ENCODE measurements at regions not wholly inside any gene's neighbourhood (a gene's known extent, or its start where the extent isn't known, plus 50 kb on each side); places are given as distances from the start of the nearest gene placed in this dataset.

DNA sequence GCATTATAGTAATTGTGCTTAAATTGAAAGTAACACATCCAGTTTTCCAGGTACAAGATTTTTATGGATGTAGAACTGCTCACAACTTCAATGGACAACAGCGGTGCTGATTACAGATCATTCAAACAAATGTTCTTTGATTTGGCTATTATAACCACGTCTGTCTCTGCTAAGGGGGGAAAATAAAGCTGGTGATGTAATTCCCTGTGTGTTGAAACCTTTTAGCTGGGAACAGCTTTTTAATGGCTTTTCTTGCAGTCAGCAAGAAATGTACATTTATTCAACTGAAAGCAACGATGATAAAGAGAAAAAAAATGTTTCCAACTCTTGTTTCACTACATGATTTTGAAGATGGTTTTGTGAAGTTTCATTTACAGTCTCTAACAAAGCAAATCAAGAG, 431.9 kb upstream of the AGTR1 start:
- ATAC-seq (ENCODE audit: poor library complexity) (no peak), DNase-seq (no peak)
- TF ChIP-seq, protein P1, sequence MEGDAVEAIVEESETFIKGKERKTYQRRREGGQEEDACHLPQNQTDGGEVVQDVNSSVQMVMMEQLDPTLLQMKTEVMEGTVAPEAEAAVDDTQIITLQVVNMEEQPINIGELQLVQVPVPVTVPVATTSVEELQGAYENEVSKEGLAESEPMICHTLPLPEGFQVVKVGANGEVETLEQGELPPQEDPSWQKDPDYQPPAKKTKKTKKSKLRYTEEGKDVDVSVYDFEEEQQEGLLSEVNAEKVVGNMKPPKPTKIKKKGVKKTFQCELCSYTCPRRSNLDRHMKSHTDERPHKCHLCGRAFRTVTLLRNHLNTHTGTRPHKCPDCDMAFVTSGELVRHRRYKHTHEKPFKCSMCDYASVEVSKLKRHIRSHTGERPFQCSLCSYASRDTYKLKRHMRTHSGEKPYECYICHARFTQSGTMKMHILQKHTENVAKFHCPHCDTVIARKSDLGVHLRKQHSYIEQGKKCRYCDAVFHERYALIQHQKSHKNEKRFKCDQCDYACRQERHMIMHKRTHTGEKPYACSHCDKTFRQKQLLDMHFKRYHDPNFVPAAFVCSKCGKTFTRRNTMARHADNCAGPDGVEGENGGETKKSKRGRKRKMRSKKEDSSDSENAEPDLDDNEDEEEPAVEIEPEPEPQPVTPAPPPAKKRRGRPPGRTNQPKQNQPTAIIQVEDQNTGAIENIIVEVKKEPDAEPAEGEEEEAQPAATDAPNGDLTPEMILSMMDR (IDR thresholded peaks at IDR 0.05) = no peak
- H3K27ac ChIP-seq (ENCODE audit: low read depth in 1 of 2, low read length in 2 of 2) = no peak overlapping the region
- H3K9me3 Mint-ChIP-seq = peaks cover 12% of the 10 kb centered on the region
- H3K4me1 Mint-ChIP-seq (ENCODE audit: low read depth) = no peaks in the 10 kb centered on the region
- H3K4me3 Mint-ChIP-seq = no peak overlapping the region
- no peaks in the 10 kb centered on the region for H3K36me3 Mint-ChIP-seq (ENCODE audit: low read depth)
- no peaks in the 10 kb centered on the region for H3K9me3 ChIP-seq (ENCODE audit: control insufficient read depth in 1 of 2, insufficient read depth in 1 of 2, low read length in 2 of 2)
- no peaks in the 10 kb centered on the region for H3K27me3 ChIP-seq (ENCODE audit: control insufficient read depth in 1 of 2, insufficient read depth in 2 of 2, low read length in 2 of 2)
- H3K27ac Mint-ChIP-seq = no peak overlapping the region
- no peaks in the 10 kb centered on the region for H3K27me3 Mint-ChIP-seq
- no peaks in the 10 kb centered on the region for H3K4me1 ChIP-seq (ENCODE audit: insufficient read depth, low read length)
- H3K4me3 ChIP-seq (ENCODE audit: low read length) = no peak overlapping the region
- CTCF ChIA-PET = no interaction called here
- POLR2A ChIA-PET = no interaction called here
- intact Hi-C loops (cut with DNase I, micrococcal nuclease) = no loop called here
- H3K36me3 ChIP-seq (ENCODE audit: insufficient read depth, low read length) = no peaks in the 10 kb centered on the region

DNA sequence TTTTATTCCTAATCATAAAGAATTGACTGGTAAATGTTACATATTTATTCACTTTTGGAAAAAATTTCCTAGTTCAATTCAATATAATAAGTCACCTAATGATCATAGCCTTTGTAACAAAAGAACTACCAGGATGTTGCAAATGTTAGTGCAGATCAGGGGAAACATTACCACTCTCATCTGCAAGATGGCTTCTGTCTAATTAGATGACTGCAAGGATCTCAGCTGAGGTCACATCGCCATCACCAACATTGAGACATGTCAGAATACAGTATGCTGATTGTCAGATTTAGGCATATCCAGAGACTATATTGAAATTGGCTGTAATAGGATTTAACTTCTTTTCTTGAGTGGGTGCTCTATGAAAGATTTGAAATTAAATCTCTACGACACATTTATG, 431.4 kb upstream of the AGTR1 start:
- Mint-ChIP-seq H3K4me3 (no peak overlapping the region), H3K4me1 (ENCODE audit: low read depth) (no peaks in the 10 kb centered on the region), H3K27ac (no peak overlapping the region), H3K9me3 (peaks cover 12% of the 10 kb centered on the region), H3K27me3 (no peaks in the 10 kb centered on the region), H3K36me3 (ENCODE audit: low read depth) (no peaks in the 10 kb centered on the region)
- Histone ChIP-seq H3K9me3 (ENCODE audit: control insufficient read depth in 1 of 2, insufficient read depth in 1 of 2, low read length in 2 of 2) (no peaks in the 10 kb centered on the region), H3K27ac (ENCODE audit: low read depth in 1 of 2, low read length in 2 of 2) (no peak overlapping the region), H3K4me1 (ENCODE audit: insufficient read depth, low read length) (no peaks in the 10 kb centered on the region), H3K27me3 (ENCODE audit: control insufficient read depth in 1 of 2, insufficient read depth in 2 of 2, low read length in 2 of 2) (no peaks in the 10 kb centered on the region), H3K36me3 (ENCODE audit: insufficient read depth, low read length) (no peaks in the 10 kb centered on the region), H3K4me3 (ENCODE audit: low read length) (no peak overlapping the region)
- DNase-seq (no peak), ATAC-seq (ENCODE audit: poor library complexity) (no peak)
- ChIA-PET POLR2A (no interaction called here), CTCF (no interaction called here)
- TF ChIP-seq, protein P1 (IDR thresholded peaks at IDR 0.05) = no peak
- intact Hi-C loops (cut with DNase I, micrococcal nuclease) = no loop called here

DNA sequence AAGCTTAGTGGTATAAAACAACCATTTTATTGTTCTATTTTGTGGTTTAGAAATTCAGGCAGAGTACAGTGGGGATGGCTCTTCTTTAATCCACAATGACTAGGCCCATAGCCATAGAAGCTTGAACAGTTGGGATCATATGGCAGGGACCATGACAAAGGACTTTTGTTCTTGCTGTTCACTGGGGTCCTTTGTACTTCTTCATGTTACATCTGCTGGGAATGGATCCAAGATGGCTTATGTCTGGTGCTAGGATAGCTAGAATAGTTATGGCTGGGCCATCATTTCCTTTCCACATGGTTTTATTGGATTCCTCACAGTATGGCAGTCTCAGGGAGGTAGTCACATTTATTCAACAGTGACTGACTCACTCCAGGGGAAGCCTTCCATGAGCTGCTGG, 427.9 kb upstream of the AGTR1 start:
- H3K27ac Mint-ChIP-seq = no peak overlapping the region
- no peak overlapping the region for H3K4me3 Mint-ChIP-seq

More for the DNA sequence above, 427.9 kb upstream of the AGTR1 start:
- Histone ChIP-seq H3K4me3 (ENCODE audit: low read length) (no peak overlapping the region), H3K9me3 (ENCODE audit: control insufficient read depth in 1 of 2, insufficient read depth in 1 of 2, low read length in 2 of 2) (no peaks in the 10 kb centered on the region), H3K27me3 (ENCODE audit: control insufficient read depth in 1 of 2, insufficient read depth in 2 of 2, low read length in 2 of 2) (no peaks in the 10 kb centered on the region), H3K4me1 (ENCODE audit: insufficient read depth, low read length) (no peaks in the 10 kb centered on the region), H3K27ac (ENCODE audit: low read depth in 1 of 2, low read length in 2 of 2) (no peak overlapping the region), H3K36me3 (ENCODE audit: insufficient read depth, low read length) (no peaks in the 10 kb centered on the region)
- ChIA-PET POLR2A (no interaction called here), CTCF (no interaction called here)
- H3K4me1 Mint-ChIP-seq (ENCODE audit: low read depth) = no peaks in the 10 kb centered on the region
- ATAC-seq (ENCODE audit: poor library complexity) = no peak
- TF ChIP-seq, protein P1 (IDR thresholded peaks at IDR 0.05) = no peak
- intact Hi-C loops (cut with DNase I, micrococcal nuclease) = no loop called here
- H3K9me3 Mint-ChIP-seq = peaks cover 9% of the 10 kb centered on the region
- H3K27me3 Mint-ChIP-seq = no peaks in the 10 kb centered on the region
- no peak for DNase-seq
- H3K36me3 Mint-ChIP-seq (ENCODE audit: low read depth) = no peaks in the 10 kb centered on the region

Data from CD4-positive, alpha-beta T cell (primary cell).